Neural cell (in vitro differentiated cells): ENCODE measurements at regions not wholly inside any gene's neighbourhood (a gene's known extent, or its start where the extent isn't known, plus 50 kb on each side); places are given as distances from the start of the nearest gene placed in this dataset.

Experiments
- H2AFZ ChIP-seq: fragments of 200-600, 300-800 bp; sonication (generic), shearing (Covaris generic); 2 replicates; pipeline ENCODE4 v1.6.0; 2014; ENCODE audit warnings: low read depth, mild to moderate bottlenecking, antibody characterized with exemption, low read length, moderate library complexity
- H3F3A ChIP-seq: fragments of 200-600 bp; shearing (Covaris generic); 2 replicates; pipeline ENCODE4 v1.6.1; 2016; ENCODE audit warnings: mild to moderate bottlenecking, moderate library complexity, mixed read lengths, antibody characterized with exemption, low read length; ENCODE audit not compliant: insufficient read depth, poor library complexity, severe bottlenecking
- H3K27ac ChIP-seq: fragments of 200-600, 300-800 bp; sonication (generic), shearing (Covaris generic); 2 replicates; pipeline ENCODE4 v1.5.1; 2014; ENCODE audit warnings: mild to moderate bottlenecking, low read length, moderate library complexity
- H3K27me3 ChIP-seq: fragments of 300-800, 200-600 bp; sonication (generic), shearing (Covaris generic); 2 replicates; pipeline ENCODE4 v1.6.0; 2014; ENCODE audit warnings: mild to moderate bottlenecking, low read depth, low read length, moderate library complexity; ENCODE audit not compliant: insufficient read depth
- H3K36me3 ChIP-seq: fragments of 300-800, 200-600 bp; sonication (generic), shearing (Covaris generic); 2 replicates; pipeline ENCODE4 v1.5.1; 2014; ENCODE audit warnings: mild to moderate bottlenecking, antibody characterized with exemption, low read length, moderate library complexity; ENCODE audit not compliant: insufficient read depth
- H3K4me2 ChIP-seq: fragments of 300-800, 200-600 bp; sonication (generic), shearing (Covaris generic); 2 replicates; pipeline ENCODE4 v1.6.0; 2014; ENCODE audit warnings: mild to moderate bottlenecking, low read length
- H3K4me3 ChIP-seq: fragments of 300-800, 200-600 bp; sonication (generic), shearing (Covaris generic); 2 replicates; pipeline ENCODE4 v1.5.1; 2014; ENCODE audit warnings: mild to moderate bottlenecking, low read length, moderate library complexity
- H3K79me2 ChIP-seq: fragments of 200-600 bp; shearing (Covaris generic); replicated peaks from 2 replicates; pipeline ENCODE4 v1.6.0; 2014; ENCODE audit warnings: mild to moderate bottlenecking, low read length, moderate library complexity; ENCODE audit not compliant: insufficient read depth
- H3K9ac ChIP-seq: fragments of 300-800, 200-600 bp; sonication (generic), shearing (Covaris generic); 2 replicates; pipeline ENCODE4 v1.6.1; 2016; ENCODE audit warnings: mild to moderate bottlenecking, low read length, mixed read lengths
- H3K9me2 ChIP-seq: fragments of 200-600 bp; shearing (Covaris generic); 2 replicates; pipeline ENCODE4 v1.6.1; 2016; ENCODE audit warnings: mild to moderate bottlenecking, low read length, mixed read lengths; ENCODE audit not compliant: insufficient read depth
- H3K9me3 ChIP-seq: fragments of 200-600, 300-800 bp; sonication (generic), shearing (Covaris generic); 2 replicates; pipeline ENCODE4 v1.6.1; 2016; ENCODE audit warnings: mild to moderate bottlenecking, mixed run types, low read length, moderate library complexity, mixed read lengths
- H4K20me1 ChIP-seq: fragments of 200-600 bp; shearing (Covaris generic); 2 replicates; pipeline ENCODE4 v1.6.1; 2016; ENCODE audit warnings: mild to moderate bottlenecking, mixed run types; ENCODE audit not compliant: insufficient read depth
- CTCF ChIP-seq: fragments of 450-650 bp; IDR thresholded peaks from 2 replicates; pipeline ENCODE4 v1.5.1; 2014; ENCODE audit warnings: antibody characterized with exemption, mild to moderate bottlenecking, moderate library complexity; ENCODE audit not compliant: poor library complexity, severe bottlenecking
- EP300 ChIP-seq: fragments of 450-650 bp; conservative IDR thresholded peaks from 2 replicates; pipeline ENCODE4 v1.6.1; 2014; ENCODE audit warnings: antibody characterized with exemption, mild to moderate bottlenecking, moderate library complexity; ENCODE audit not compliant: poor library complexity, severe bottlenecking
- EZH2 ChIP-seq: fragments of 200-600, 300-800 bp; shearing (Covaris generic), sonication (generic); IDR thresholded peaks from 2 replicates; pipeline ENCODE4 v1.6.1; 2014; ENCODE audit warnings: antibody characterized with exemption, low read length, borderline replicate concordance, mild to moderate bottlenecking; ENCODE audit not compliant: insufficient read depth, poor library complexity, severe bottlenecking
- MXI1 ChIP-seq: fragments of 450-650 bp; conservative IDR thresholded peaks from 2 replicates; pipeline ENCODE4 v1.6.1; 2014; ENCODE audit warnings: antibody characterized with exemption, mild to moderate bottlenecking; ENCODE audit not compliant: poor library complexity, severe bottlenecking
- POLR2AphosphoS5 ChIP-seq: IDR thresholded peaks from 2 replicates; pipeline ENCODE4 v1.6.1; 2012
- RAD21 ChIP-seq: fragments of 450-650 bp; conservative IDR thresholded peaks from 2 replicates; pipeline ENCODE4 v1.6.1; 2014; ENCODE audit warnings: antibody characterized with exemption, mild to moderate bottlenecking, moderate library complexity
- REST ChIP-seq: IDR thresholded peaks from 2 replicates; pipeline ENCODE4 v1.6.1; 2012; ENCODE audit warnings: borderline replicate concordance
- SMC3 ChIP-seq: fragments of 450-650 bp; conservative IDR thresholded peaks from 2 replicates; pipeline ENCODE4 v1.6.1; 2014; ENCODE audit warnings: antibody characterized with exemption, mild to moderate bottlenecking, moderate library complexity; ENCODE audit not compliant: poor library complexity
- TAF1 ChIP-seq: IDR thresholded peaks from 2 replicates; pipeline ENCODE4 v1.6.1; 2012; ENCODE audit warnings: low read depth

- Histone ChIP-seq H3K9me3 (no peaks in the 10 kb centered on the region), H3K9me2 (no peaks in the 10 kb centered on the region), H3F3A (no peaks in the 10 kb centered on the region), H3K9ac (no peak overlapping the region), H3K79me2 (no peaks in the 10 kb centered on the region), H4K20me1 (no peaks in the 10 kb centered on the region), H3K4me2 (no peak overlapping the region), H2AFZ (no peak overlapping the region), H3K27me3 (no peaks in the 10 kb centered on the region), H3K27ac (no peak overlapping the region), H3K36me3 (no peaks in the 10 kb centered on the region), H3K4me3 (no peak overlapping the region)
- TF ChIP-seq CTCF (no peak), TAF1 (no peak), EP300 (no peak), MXI1 (no peak), REST (no peak), EZH2 (no peak), RAD21 (no peak), POLR2AphosphoS5 (no peak), SMC3 (no peak)
These were observed 183.9 kb upstream of the GHITM start for GRCh38 chr10:83955406-83955805.

- Histone ChIP-seq H3K27me3 (no peaks in the 10 kb centered on the region), H3K9me3 (no peaks in the 10 kb centered on the region), H3K27ac (no peak overlapping the region), H3K79me2 (no peaks in the 10 kb centered on the region), H3K9ac (no peak overlapping the region), H3K36me3 (no peaks in the 10 kb centered on the region), H3F3A (no peaks in the 10 kb centered on the region), H3K4me2 (no peak overlapping the region), H3K9me2 (no peaks in the 10 kb centered on the region), H3K4me3 (no peak overlapping the region), H4K20me1 (no peaks in the 10 kb centered on the region), H2AFZ (no peak overlapping the region)
- TF ChIP-seq RAD21 (no peak), REST (no peak), MXI1 (no peak), EP300 (no peak), TAF1 (no peak), EZH2 (no peak), CTCF (no peak), SMC3 (no peak), POLR2AphosphoS5 (no peak)
These were observed 182.0 kb upstream of the GHITM start for GRCh38 chr10:83957168-83957947.
